CD4-positive, CD25-positive, alpha-beta regulatory T cell (primary cell): ENCODE measurements at regions not wholly inside any gene's neighbourhood (a gene's known extent, or its start where the extent isn't known, plus 50 kb on each side); places are given as distances from the start of the nearest gene placed in this dataset.

Experiments used
- ATAC-seq, 2 donors: fragments of 150-1000 bp; cut with Tn5 transposase; one replicate each; pipeline ENCODE4 v1.10.0; 2021; ENCODE audit warnings: low read depth in 2 of 2, moderate number of reproducible peaks in 2 of 2, moderate library complexity in 1 of 2
- DNase-seq, 3 donors: peaks; one replicate each; pipeline versions ENCODE4 v3.0.0 to v3.0.0-alpha.2; 2012 to 2022; ENCODE audit warnings: mixed read lengths in 1 of 3
- H3K27ac ChIP-seq: one replicate; pipeline ENCODE4 v1.7.0; 2013; ENCODE audit warnings: mild to moderate bottlenecking, low read length; ENCODE audit not compliant: insufficient read depth, poor library complexity, severe bottlenecking
- H3K27me3 ChIP-seq: one replicate; pipeline ENCODE4 v1.7.0; 2013; ENCODE audit warnings: low read length; ENCODE audit not compliant: control insufficient read depth, insufficient read depth
- H3K36me3 ChIP-seq: one replicate; pipeline ENCODE4 v1.7.0; 2013; ENCODE audit warnings: mild to moderate bottlenecking, low read length, moderate library complexity; ENCODE audit not compliant: control insufficient read depth, insufficient read depth
- H3K4me1 ChIP-seq: 2 replicates; pipeline ENCODE4 v1.7.0; 2013; ENCODE audit warnings: mild to moderate bottlenecking, low read length; ENCODE audit not compliant: insufficient read depth, control insufficient read depth, poor library complexity, severe bottlenecking
- H3K4me3 ChIP-seq: one replicate; pipeline ENCODE4 v1.7.0; 2013; ENCODE audit warnings: low read depth, mild to moderate bottlenecking, low read length, moderate library complexity
- H3K9me3 ChIP-seq, 2 experiments: 1 replicate in 1 of 2; 2 replicates in 1 of 2; pipeline ENCODE4 v1.7.0; 2013; ENCODE audit warnings: low read length in 2 of 2, mild to moderate bottlenecking in 1 of 2, moderate library complexity in 1 of 2; ENCODE audit not compliant: control insufficient read depth in 2 of 2
- H3K27ac Mint-ChIP-seq, 3 donors: one replicate each; pipeline ENCODE4 v1.8.0; 2020 to 2022; ENCODE audit warnings: mild to moderate bottlenecking in 3 of 3, mixed read lengths in 3 of 3, moderate library complexity in 2 of 3
- H3K27me3 Mint-ChIP-seq: one replicate; pipeline ENCODE4 v1.8.0; 2022; ENCODE audit warnings: mild to moderate bottlenecking, mixed read lengths
- H3K36me3 Mint-ChIP-seq: one replicate; pipeline ENCODE4 v1.8.0; 2020; ENCODE audit warnings: mixed read lengths
- H3K4me1 Mint-ChIP-seq, 4 donors: one replicate each; pipeline ENCODE4 v1.8.0; 2020 to 2022; ENCODE audit warnings: mixed read lengths in 4 of 4, mild to moderate bottlenecking in 1 of 4
- H3K4me3 Mint-ChIP-seq, 4 donors: one replicate each; pipeline ENCODE4 v1.8.0; 2020 to 2022; ENCODE audit warnings: mild to moderate bottlenecking in 4 of 4, mixed read lengths in 4 of 4, moderate library complexity in 3 of 4
- H3K9me3 Mint-ChIP-seq, 7 donors: one replicate each; pipeline ENCODE4 v1.8.0; 2020 to 2022; ENCODE audit warnings: mixed read lengths in 7 of 7, mild to moderate bottlenecking in 3 of 7, moderate library complexity in 2 of 7

DNA sequence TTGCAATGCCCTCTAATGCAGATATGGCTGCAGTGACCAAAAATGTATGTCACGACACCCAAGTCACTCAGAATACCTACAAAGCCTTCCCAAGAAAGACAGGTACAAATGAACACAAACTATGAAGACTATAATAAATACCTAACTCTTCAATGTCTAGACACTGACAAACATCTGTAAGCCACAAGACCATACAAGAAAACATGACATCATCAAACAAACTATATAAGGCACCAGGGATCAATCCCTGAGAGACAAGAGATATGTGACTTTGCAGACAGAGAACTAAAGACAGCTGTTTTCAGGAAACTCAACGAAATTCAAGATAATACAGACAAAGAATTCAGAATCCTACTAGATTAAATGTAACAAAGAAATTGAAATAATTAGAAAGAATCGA is 603.7 kb downstream of the CDH9 start:
- Mint-ChIP-seq H3K4me1 (peaks cover 0 to 4% (median 0%) of the 10 kb centered on the region in 4 donors), H3K27ac (no peak overlapping the region), H3K9me3 (peaks cover 2 to 40% (median 15%) of the 10 kb centered on the region in 7 donors), H3K27me3 (no peaks in the 10 kb centered on the region), H3K4me3 (no peak overlapping the region), H3K36me3 (no peaks in the 10 kb centered on the region)
- Histone ChIP-seq H3K4me1 (no peaks in the 10 kb centered on the region), H3K27ac (no peak overlapping the region), H3K27me3 (no peaks in the 10 kb centered on the region), H3K4me3 (no peak overlapping the region), H3K9me3 (peaks cover 13 to 30% of the 10 kb centered on the region in 2 experiments), H3K36me3 (no peaks in the 10 kb centered on the region)
- DNase-seq (no peak), ATAC-seq (no peak)

DNA sequence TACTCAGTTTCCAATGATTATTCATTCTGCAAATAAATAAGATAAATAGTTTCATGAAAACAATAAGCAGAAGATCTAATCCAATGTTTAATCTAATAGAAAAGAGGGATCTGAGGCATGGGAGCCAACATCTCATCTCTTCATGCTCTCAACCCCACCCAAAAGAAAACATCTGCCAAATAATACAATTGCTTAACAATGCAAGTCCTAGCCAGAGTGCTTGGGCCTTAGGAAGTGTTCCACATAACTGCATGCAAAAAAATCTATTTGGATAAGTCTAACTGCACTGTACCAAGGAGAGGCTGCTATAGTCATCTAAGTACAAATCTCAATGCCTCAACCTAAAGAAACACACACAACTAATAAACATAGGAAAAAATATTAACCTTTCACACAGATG is 606.0 kb downstream of the CDH9 start:
- DNase-seq (no peak), ATAC-seq (no peak)
- peaks cover 12 to 30% of the 10 kb centered on the region in 2 experiments for H3K9me3 ChIP-seq
- H3K27me3 ChIP-seq, result no peaks in the 10 kb centered on the region
- H3K9me3 Mint-ChIP-seq, result peaks cover 4 to 33% (median 14%) of the 10 kb centered on the region in 7 donors
- no peak overlapping the region for H3K27ac Mint-ChIP-seq
- H3K4me1 ChIP-seq, result no peaks in the 10 kb centered on the region
- peaks cover 0 to 4% (median 0%) of the 10 kb centered on the region in 4 donors for H3K4me1 Mint-ChIP-seq
- H3K27ac ChIP-seq, result no peak overlapping the region
- H3K4me3 Mint-ChIP-seq, result no peak overlapping the region
- H3K36me3 Mint-ChIP-seq, result no peaks in the 10 kb centered on the region
- H3K27me3 Mint-ChIP-seq, result no peaks in the 10 kb centered on the region
- no peak overlapping the region for H3K4me3 ChIP-seq
- no peaks in the 10 kb centered on the region for H3K36me3 ChIP-seq

DNA sequence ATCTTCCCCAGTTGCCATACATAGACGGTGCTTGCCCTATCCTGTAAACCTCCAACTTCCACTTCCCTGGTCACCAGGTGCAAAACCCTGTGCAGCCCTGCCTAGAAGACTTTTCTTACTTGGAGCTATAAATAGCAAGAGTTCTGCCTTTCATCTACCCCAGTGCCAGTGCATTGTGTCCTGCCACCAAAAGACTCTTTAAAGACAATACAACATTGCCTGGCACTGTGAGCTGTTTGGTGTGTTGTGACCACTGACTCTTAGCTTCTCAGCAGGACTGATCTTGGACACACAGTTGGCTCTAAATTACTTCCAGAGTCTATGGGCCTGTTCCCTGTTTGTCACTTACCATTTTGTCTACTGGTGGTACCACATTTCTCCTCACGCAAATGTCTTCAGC is 608.1 kb downstream of the CDH9 start:
- Histone ChIP-seq H3K9me3 (peaks cover 12 to 30% of the 10 kb centered on the region in 2 experiments), H3K27ac (no peak overlapping the region), H3K4me1 (no peaks in the 10 kb centered on the region), H3K36me3 (no peaks in the 10 kb centered on the region), H3K4me3 (no peak overlapping the region), H3K27me3 (no peaks in the 10 kb centered on the region)
- DNase-seq (no peak), ATAC-seq (no peak)
- Mint-ChIP-seq H3K36me3 (no peaks in the 10 kb centered on the region), H3K4me3 (no peak overlapping the region), H3K9me3 (peaks cover 4 to 31% (median 11%) of the 10 kb centered on the region in 7 donors), H3K4me1 (peaks cover 0 to 4% (median 0%) of the 10 kb centered on the region in 4 donors), H3K27ac (no peak overlapping the region), H3K27me3 (no peaks in the 10 kb centered on the region)

DNA sequence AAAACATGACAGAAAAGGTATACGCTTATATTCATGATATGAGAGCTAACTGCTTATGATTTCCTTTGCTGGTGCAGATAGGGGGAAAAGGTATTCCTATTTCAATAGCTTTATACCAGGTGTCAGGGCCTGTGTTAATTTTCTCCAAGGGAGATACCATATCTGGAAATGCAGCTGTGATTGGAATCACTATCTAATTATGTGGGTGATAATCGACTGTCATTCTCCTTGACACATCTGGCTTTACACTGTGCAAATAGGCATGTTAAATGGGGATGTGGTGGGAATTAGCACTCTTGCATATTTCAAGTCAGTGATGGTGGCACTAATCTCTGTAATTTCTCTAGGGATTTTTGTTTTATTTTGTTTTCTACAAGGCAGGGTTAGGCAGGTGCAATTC is 611.1 kb downstream of the CDH9 start:
- no peak overlapping the region for H3K4me3 ChIP-seq
- H3K36me3 Mint-ChIP-seq, result no peaks in the 10 kb centered on the region
- no peaks in the 10 kb centered on the region for H3K36me3 ChIP-seq
- no peak for DNase-seq
- H3K9me3 ChIP-seq, result peaks cover 8 to 22% of the 10 kb centered on the region in 2 experiments
- H3K27ac ChIP-seq, result no peak overlapping the region
- no peaks in the 10 kb centered on the region for H3K4me1 Mint-ChIP-seq
- no peaks in the 10 kb centered on the region for H3K27me3 Mint-ChIP-seq
- no peaks in the 10 kb centered on the region for H3K4me1 ChIP-seq
- no peak overlapping the region for H3K27ac Mint-ChIP-seq
- no peak overlapping the region for H3K4me3 Mint-ChIP-seq
- peaks cover 4 to 23% (median 11%) of the 10 kb centered on the region in 7 donors for H3K9me3 Mint-ChIP-seq
- no peak for ATAC-seq
- no peaks in the 10 kb centered on the region for H3K27me3 ChIP-seq

DNA sequence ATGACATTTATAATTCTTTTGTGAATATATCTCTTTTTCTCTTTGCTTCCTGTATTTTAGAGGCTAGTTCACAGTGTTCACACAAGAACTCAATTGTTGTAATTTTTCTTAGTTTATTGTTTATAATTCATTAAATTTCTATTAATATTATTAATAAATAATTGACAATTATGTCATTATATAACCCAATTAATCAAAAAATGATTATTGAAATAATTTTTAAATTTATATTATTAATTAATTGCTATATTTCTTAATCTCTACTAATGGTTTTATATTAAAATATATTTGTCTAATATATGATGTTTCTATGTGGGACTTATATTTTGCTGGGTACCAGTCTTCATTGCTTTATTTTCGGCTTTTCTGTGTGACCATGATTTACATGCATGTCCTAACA is 618.4 kb downstream of the CDH9 start:
- H3K36me3 Mint-ChIP-seq, result no peaks in the 10 kb centered on the region
- no peaks in the 10 kb centered on the region for H3K4me1 ChIP-seq
- no peaks in the 10 kb centered on the region for H3K27me3 ChIP-seq
- H3K4me1 Mint-ChIP-seq, result no peaks in the 10 kb centered on the region
- H3K27ac Mint-ChIP-seq, result no peak overlapping the region
- ATAC-seq, result no peak
- peaks cover 2 to 16% (median 5%) of the 10 kb centered on the region in 7 donors for H3K9me3 Mint-ChIP-seq
- H3K9me3 ChIP-seq, result peaks cover 0 to 5% of the 10 kb centered on the region in 2 experiments
- H3K27ac ChIP-seq, result no peak overlapping the region
- no peak overlapping the region for H3K4me3 ChIP-seq
- DNase-seq, result no peak
- H3K4me3 Mint-ChIP-seq, result no peak overlapping the region
- no peaks in the 10 kb centered on the region for H3K27me3 Mint-ChIP-seq
- H3K36me3 ChIP-seq, result no peaks in the 10 kb centered on the region

DNA sequence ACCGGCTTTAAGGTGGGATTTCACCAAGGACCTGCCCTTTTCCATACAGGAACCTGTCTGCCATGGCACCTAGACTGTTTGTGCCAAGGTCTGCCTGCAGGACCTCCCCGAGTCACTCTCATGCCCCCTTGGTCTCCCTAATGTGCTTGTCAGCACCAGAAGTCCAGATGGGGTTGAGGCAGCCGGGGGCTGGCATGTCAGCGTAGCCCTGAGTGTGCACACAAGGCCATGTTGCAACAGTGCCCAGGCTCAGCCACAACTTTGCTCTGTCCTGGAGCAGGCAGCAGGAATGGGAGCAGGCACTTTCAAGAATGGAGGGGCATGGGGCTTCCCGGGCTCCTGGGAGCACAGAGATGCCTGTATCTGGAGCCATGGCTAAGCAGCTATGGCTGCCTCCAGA is 621.5 kb downstream of the CDH9 start:
- Mint-ChIP-seq H3K9me3 (peaks cover 0 to 16% (median 8%) of the 10 kb centered on the region in 7 donors), H3K4me1 (no peaks in the 10 kb centered on the region), H3K27me3 (no peaks in the 10 kb centered on the region), H3K27ac (no peak overlapping the region), H3K36me3 (no peaks in the 10 kb centered on the region), H3K4me3 (no peak overlapping the region)
- no peaks in the 10 kb centered on the region for H3K36me3 ChIP-seq
- DNase-seq, result no peak
- no peak for ATAC-seq
- peaks cover 1 to 5% of the 10 kb centered on the region in 2 experiments for H3K9me3 ChIP-seq
- no peaks in the 10 kb centered on the region for H3K27me3 ChIP-seq
- no peak overlapping the region for H3K4me3 ChIP-seq
- no peaks in the 10 kb centered on the region for H3K4me1 ChIP-seq
- no peak overlapping the region for H3K27ac ChIP-seq

DNA sequence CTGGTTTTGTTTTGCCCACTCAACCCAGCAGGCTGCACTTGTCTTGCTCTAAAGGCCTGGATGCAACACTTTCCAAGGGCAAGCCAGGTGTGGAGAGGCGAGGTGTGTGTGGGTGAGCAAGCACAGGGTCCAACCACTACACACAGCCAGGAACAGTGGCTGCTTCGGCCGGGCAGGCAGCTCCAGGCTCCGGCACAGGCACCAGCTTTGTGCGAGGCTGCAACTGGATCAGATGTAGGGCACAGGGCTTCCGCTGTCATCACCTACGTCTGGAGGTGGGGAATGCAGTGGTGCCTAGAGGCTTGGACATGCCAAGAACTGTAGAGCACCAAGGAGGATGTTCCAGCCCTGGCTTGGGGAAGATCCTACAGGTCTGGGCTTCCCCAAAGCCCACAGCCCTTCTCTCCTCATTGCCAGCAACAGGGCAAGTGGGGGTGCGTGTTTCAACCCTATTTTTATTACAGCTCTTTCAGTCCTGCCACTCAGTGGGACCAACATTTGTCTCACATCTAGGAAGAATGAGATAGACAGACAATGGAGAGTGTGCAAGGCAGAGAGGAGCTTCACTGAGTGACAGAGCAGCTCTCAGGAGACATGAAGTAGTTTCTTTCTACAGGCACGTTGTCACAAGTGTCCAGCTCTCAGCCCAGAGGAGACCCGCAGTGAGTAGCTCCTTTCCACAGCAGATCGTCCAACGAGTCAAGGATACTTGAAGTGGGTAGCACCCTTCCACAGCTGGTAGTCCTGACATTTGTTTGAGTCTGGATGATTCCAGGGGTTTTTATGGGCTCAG is 622.2 kb downstream of the CDH9 start:
- no peak for DNase-seq
- no peaks in the 10 kb centered on the region for H3K36me3 ChIP-seq
- no peaks in the 10 kb centered on the region for H3K27me3 ChIP-seq
- no peak for ATAC-seq
- Mint-ChIP-seq H3K27ac (no peak overlapping the region), H3K36me3 (no peaks in the 10 kb centered on the region), H3K9me3 (peaks cover 0 to 17% (median 8%) of the 10 kb centered on the region in 7 donors), H3K4me1 (no peaks in the 10 kb centered on the region), H3K4me3 (no peak overlapping the region), H3K27me3 (no peaks in the 10 kb centered on the region)
- no peak overlapping the region for H3K27ac ChIP-seq
- H3K4me3 ChIP-seq, result no peak overlapping the region
- H3K9me3 ChIP-seq, result peaks cover 0 to 1% of the 10 kb centered on the region in 2 experiments
- no peaks in the 10 kb centered on the region for H3K4me1 ChIP-seq

DNA sequence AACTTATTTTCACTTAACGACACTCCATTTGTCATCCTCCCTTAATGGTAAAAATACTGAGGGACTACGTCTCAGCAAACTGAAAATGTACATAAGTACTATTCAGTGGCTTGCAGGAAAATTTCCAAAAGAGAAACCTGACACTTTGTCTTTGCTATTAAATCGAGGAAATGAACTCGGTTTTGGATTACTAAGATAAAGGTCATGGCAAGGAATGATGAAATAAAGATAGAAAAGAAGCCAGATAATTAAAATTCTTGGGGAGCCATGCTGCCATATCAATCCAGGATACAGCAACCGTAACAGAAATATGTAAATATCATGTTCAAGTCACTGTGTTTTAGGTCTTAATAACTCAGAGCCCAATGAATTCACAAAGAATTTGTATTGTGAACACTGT is 647.8 kb downstream of the CDH9 start:
- H3K4me3 Mint-ChIP-seq, result no peak overlapping the region
- Histone ChIP-seq H3K9me3 (peaks cover 4 to 5% of the 10 kb centered on the region in 2 experiments), H3K4me1 (no peaks in the 10 kb centered on the region), H3K27me3 (no peaks in the 10 kb centered on the region), H3K4me3 (no peak overlapping the region), H3K27ac (no peak overlapping the region), H3K36me3 (no peaks in the 10 kb centered on the region)
- no peaks in the 10 kb centered on the region for H3K27me3 Mint-ChIP-seq
- peaks cover 5 to 29% (median 15%) of the 10 kb centered on the region in 7 donors for H3K9me3 Mint-ChIP-seq
- no peak for DNase-seq
- ATAC-seq, result no peak
- H3K36me3 Mint-ChIP-seq, result no peaks in the 10 kb centered on the region
- no peaks in the 10 kb centered on the region for H3K4me1 Mint-ChIP-seq
- H3K27ac Mint-ChIP-seq, result no peak overlapping the region
